Esophagus squamous epithelium (tissue), 5 donors: ENCODE measurements at regions not wholly inside any gene's neighbourhood (a gene's known extent, or its start where the extent isn't known, plus 50 kb on each side); places are given as distances from the start of the nearest gene placed in this dataset.

ENCODE experiments used
- DNase-seq: peaks from one replicate; lab custom pipeline; 2025; lab: John Stamatoyannopoulos, UW
- H3K27ac ChIP-seq, 4 donors: fragments of 200-600 bp; sonication (generic); one replicate each; pipeline ENCODE4 v1.5.1; 2016 to 2019; ENCODE audit warnings: mild to moderate bottlenecking in 1 of 4
- H3K27me3 ChIP-seq, 4 donors: fragments of 200-600 bp; sonication (generic); 1 replicate in 3 of 4; 2 replicates in 1 of 4; pipeline versions ENCODE4 v1.5.1 to v1.6.0; 2017 to 2021; ENCODE audit warnings: antibody characterized with exemption in 1 of 4
- H3K36me3 ChIP-seq, 3 donors: fragments of 200-600 bp; sonication (generic); one replicate each; pipeline ENCODE4 v1.5.1; 2016 to 2019
- H3K4me1 ChIP-seq, 3 donors: fragments of 200-600 bp; sonication (generic); one replicate each; pipeline ENCODE4 v1.5.1; 2017 to 2019
- H3K4me3 ChIP-seq, 4 donors: fragments of 200-600 bp; sonication (generic); 1 replicate in 3 of 4; 2 replicates in 1 of 4; pipeline ENCODE4 v1.5.1; 2016 to 2019; ENCODE audit warnings: mild to moderate bottlenecking in 2 of 4, moderate library complexity in 1 of 4
- H3K9me3 ChIP-seq, 3 donors: fragments of 200-600 bp; sonication (generic); one replicate each; pipeline ENCODE4 v1.5.1; 2016 to 2019
- POLR2A ChIP-seq, 4 donors: fragments of 450-650 bp; IDR thresholded peaks; one replicate each; pipeline ENCODE4 v1.6.1; 2017; ENCODE audit warnings: antibody characterized with exemption in 4 of 4, mild to moderate bottlenecking in 4 of 4, moderate library complexity in 3 of 4
- WGBS, 2 donors: methylation state at CpG; one replicate each; pipeline ENCODE4 v1.1.5; 2018; 5-methylcytosine and 5-hydroxymethylcytosine counted together
- intact Hi-C: fragments of 100-400 bp; cut with DNase I; formaldehyde crosslinking; loops from one replicate; pipeline ENCODE4 v1.15.0; 2022
- TF ChIP-seq, protein P1 (sequence below), 6 experiments: fragments of 450-650 bp in 4 of 6; fragments of 200-600 bp in 2 of 6; sonication (generic) in 2 of 6; IDR thresholded peaks; one replicate each; pipeline ENCODE4 v1.5.1; 2016 to 2019; ENCODE audit warnings: antibody characterized with exemption in 6 of 6, mild to moderate bottlenecking in 4 of 6, moderate library complexity in 4 of 6
- donor health status: DM: yes; HTN: yes; CAD: no.

DNA sequence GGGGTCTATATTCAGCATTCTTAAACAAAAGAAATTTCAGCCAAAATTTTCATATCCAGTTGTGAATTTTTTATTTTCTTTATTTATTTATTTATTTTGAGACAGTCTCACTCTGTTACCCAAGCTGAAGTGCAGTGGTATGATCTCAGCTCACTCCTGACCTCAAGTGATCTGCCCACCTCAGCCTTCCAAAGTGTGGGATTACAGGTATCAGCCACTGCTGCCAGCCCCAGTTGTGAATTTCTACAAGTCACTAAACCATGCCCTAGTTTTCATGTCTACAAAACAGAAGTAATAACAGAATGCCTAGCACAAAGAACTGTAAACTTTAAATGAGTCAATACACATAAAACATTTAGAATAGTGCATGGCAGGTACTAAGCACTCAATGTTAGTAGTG lies 254.2 kb downstream of the C12orf50 start:
- no peak for TF ChIP-seq POLR2A (IDR thresholded peaks at IDR 0.05)
- TF ChIP-seq, protein P1, sequence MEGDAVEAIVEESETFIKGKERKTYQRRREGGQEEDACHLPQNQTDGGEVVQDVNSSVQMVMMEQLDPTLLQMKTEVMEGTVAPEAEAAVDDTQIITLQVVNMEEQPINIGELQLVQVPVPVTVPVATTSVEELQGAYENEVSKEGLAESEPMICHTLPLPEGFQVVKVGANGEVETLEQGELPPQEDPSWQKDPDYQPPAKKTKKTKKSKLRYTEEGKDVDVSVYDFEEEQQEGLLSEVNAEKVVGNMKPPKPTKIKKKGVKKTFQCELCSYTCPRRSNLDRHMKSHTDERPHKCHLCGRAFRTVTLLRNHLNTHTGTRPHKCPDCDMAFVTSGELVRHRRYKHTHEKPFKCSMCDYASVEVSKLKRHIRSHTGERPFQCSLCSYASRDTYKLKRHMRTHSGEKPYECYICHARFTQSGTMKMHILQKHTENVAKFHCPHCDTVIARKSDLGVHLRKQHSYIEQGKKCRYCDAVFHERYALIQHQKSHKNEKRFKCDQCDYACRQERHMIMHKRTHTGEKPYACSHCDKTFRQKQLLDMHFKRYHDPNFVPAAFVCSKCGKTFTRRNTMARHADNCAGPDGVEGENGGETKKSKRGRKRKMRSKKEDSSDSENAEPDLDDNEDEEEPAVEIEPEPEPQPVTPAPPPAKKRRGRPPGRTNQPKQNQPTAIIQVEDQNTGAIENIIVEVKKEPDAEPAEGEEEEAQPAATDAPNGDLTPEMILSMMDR (IDR thresholded peaks at IDR 0.05): no peak
- H3K27ac ChIP-seq: no peak overlapping the region
- H3K4me1 ChIP-seq: no peaks in the 10 kb centered on the region
- H3K4me3 ChIP-seq: no peak overlapping the region
- intact Hi-C loops: no loop called here
- no peaks in the 10 kb centered on the region for H3K27me3 ChIP-seq
- no peak for DNase-seq
- H3K36me3 ChIP-seq: no peaks in the 10 kb centered on the region
- no peaks in the 10 kb centered on the region for H3K9me3 ChIP-seq

DNA sequence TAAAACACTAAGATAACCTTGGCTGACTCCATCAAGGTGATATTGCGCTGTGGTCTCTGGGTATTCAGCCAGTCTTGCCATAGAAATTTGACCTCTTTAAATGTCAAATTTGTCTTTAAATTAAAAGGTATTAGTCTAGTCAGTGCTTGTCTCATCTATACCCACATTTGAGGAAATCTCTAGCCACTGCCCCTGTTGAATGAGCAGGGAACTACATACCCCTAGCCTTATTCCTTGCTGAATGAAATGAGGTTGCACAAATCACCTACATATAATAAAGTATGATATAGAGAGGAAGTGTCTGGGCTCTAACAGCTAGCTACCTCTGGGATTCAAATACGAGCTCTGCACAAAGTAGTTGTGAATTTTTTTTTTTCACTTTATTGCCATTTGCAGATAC lies 256.8 kb downstream of the C12orf50 start:
- intact Hi-C loops: no loop called here
- H3K4me1 ChIP-seq: no peaks in the 10 kb centered on the region
- WGBS, 2 donors: 78 to 92% methylated on average over 2 of the region's 2 CpGs

DNA sequence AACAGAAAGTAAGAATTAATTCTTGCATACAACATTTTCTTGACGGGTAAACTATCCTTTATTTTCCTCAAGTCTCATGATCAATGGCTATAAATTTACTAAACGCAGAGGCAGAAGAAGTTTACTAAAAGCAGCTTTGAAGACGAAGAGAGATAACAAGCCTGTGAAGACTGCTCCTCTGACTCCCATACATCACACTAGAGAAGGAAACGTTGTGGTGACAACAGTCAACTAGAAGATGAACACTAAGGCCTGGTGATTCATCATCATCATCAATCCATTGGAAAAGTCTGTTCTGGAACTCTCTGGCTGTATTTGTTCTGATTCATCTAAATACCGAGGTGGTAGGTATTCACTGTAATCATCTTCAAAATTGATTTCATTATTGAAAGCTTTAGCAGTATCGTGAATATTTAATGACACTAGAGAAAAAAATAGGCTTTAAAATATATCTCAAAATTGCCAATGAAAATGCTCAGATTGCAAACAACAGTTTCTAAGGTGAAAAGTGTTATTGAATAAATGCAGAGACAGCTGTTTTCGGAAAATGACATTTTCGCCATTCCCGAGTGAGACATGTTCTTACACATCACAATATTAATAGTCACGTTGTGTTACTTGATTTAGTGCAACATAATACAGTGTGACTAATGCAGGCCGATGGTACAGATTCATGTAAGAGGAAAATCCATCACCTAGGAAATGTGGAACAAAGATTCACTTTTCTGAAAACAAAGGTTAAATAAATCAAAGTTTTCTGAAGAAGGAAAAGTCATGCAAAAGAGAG lies 260.5 kb downstream of the C12orf50 start:
- H3K4me3 ChIP-seq: no peak overlapping the region
- H3K9me3 ChIP-seq: no peaks in the 10 kb centered on the region
- TF ChIP-seq, protein P1 (IDR thresholded peaks at IDR 0.05): no peak
- no peak for TF ChIP-seq POLR2A (IDR thresholded peaks at IDR 0.05)
- intact Hi-C loops: no loop called here
- no peaks in the 10 kb centered on the region for H3K27me3 ChIP-seq
- H3K4me1 ChIP-seq: no peaks in the 10 kb centered on the region
- no peak for DNase-seq
- no peaks in the 10 kb centered on the region for H3K36me3 ChIP-seq
- 64 to 65% methylated on average over 11 of the region's 11 CpGs for WGBS, 2 donors
- no peak overlapping the region for H3K27ac ChIP-seq

More for the DNA sequence above, 256.8 kb downstream of the C12orf50 start:
- Histone ChIP-seq H3K27me3 (no peaks in the 10 kb centered on the region), H3K4me3 (no peak overlapping the region), H3K9me3 (no peaks in the 10 kb centered on the region), H3K36me3 (no peaks in the 10 kb centered on the region), H3K27ac (no peak overlapping the region)
- DNase-seq: no peak
- TF ChIP-seq POLR2A (IDR thresholded peaks at IDR 0.05): no peak
- TF ChIP-seq, protein P1 (IDR thresholded peaks at IDR 0.05): no peak

DNA sequence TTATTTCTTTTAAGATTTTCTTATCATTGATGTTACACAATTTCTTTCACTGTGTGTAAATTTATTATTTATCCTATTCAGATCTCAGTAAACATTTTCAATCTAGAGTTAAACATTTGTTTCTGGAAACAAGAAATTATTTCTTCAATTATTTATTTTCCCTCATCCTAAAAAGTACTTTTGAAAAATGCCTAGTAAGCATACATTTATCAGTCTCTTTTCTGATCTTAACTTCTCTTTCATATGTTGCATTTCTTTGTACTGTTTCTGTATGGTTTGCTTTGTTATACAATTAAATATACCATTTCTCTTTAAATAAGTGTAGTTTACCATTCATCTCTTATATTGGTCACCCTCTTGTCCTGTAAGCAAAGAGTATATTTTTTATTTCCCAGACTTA lies 263.2 kb downstream of the C12orf50 start:
- Histone ChIP-seq H3K4me3 (no peak overlapping the region), H3K27ac (no peak overlapping the region), H3K4me1 (no peaks in the 10 kb centered on the region), H3K27me3 (no peaks in the 10 kb centered on the region), H3K9me3 (no peaks in the 10 kb centered on the region), H3K36me3 (no peaks in the 10 kb centered on the region)
- no peak for DNase-seq
- no peak for TF ChIP-seq POLR2A (IDR thresholded peaks at IDR 0.05)
- TF ChIP-seq, protein P1 (IDR thresholded peaks at IDR 0.05): no peak
- intact Hi-C loops: no loop called here

DNA sequence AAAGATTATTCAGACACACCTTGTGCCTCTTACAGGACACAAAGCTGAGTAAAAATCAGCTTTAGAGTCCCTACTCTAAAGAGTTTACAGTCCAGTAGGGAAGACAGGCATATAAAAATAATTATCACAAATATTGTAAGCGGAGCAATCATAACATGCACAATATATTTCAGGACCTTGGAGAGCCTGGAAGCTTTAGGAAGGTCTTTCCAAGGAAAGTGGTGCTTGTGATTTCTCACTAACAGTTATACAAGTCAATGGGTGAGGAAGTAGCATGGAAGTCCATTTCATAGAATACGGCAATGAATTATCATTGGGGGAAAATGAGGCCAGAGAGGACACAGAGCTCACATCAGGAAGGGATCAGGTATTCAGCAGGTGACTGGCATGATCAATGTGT lies 268.3 kb downstream of the C12orf50 start:
- no peak for DNase-seq

More for the DNA sequence above, 268.3 kb downstream of the C12orf50 start:
- Histone ChIP-seq H3K4me1 (no peaks in the 10 kb centered on the region), H3K36me3 (no peaks in the 10 kb centered on the region), H3K9me3 (no peaks in the 10 kb centered on the region), H3K27ac (no peak overlapping the region), H3K4me3 (no peak overlapping the region), H3K27me3 (no peaks in the 10 kb centered on the region)
- 76 to 89% methylated on average over 2 of the region's 2 CpGs for WGBS, 2 donors
- intact Hi-C loops: no loop called here
- TF ChIP-seq POLR2A (IDR thresholded peaks at IDR 0.05): no peak
- TF ChIP-seq, protein P1 (IDR thresholded peaks at IDR 0.05): no peak
